ENCODE measurements at regions not wholly inside any gene's neighbourhood (a gene's known extent, or its start where the extent isn't known, plus 50 kb on each side); places are given as distances from the start of the nearest gene placed in this dataset.

DNA sequence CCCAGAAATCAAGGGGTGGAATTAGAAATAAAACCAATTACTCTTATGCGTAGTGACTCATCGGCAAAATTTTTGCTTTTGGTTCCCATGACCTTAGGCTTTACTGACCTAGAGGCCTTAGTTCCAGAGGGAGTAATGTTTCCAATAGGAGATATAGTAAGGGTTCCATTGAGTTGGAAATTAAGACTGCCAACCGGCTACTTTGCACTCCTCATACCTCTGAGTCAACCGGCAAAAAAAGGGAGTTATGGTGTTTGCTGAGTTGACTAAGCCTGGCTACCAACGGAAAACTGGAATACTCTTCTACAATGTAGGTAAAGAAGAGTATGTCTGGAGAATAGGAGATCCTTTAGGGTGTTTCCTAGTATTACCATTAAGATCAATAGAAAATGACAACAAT, 919.8 kb downstream of the CENPC start:
- TF ChIP-seq CTCF (IDR thresholded peaks at IDR 0.05) (no peak), POLR2A (IDR thresholded peaks at IDR 0.05) (no peak), POLR2AphosphoS5 (IDR thresholded peaks at IDR 0.05) (no peak)
